ENCODE measurements at regions not wholly inside any gene's neighbourhood (a gene's known extent, or its start where the extent isn't known, plus 50 kb on each side); places are given as distances from the start of the nearest gene placed in this dataset.

- Histone ChIP-seq H3K79me2 (ENCODE audit: insufficient read depth) (no peaks in the 10 kb centered on the region), H3F3A (replicated peaks; ENCODE audit: insufficient read depth) (no peaks in the 10 kb centered on the region), H3K27me3 (ENCODE audit: insufficient read depth) (no peaks in the 10 kb centered on the region; the same call in 1 of the 2 replicates), H3K4me1 (ENCODE audit: control insufficient read depth in 1 of 2, insufficient read depth in 2 of 2, low read depth in 1 of 2, low read length in 1 of 2) (peaks cover 0 to 8% of the 10 kb centered on the region in 2 experiments; a peak in 2 of 4 replicates), H3K27ac (ENCODE audit: low read depth in 2 of 2, low read length in 1 of 2) (no peak overlapping the region; a peak in 1 of 4 replicates), H3K4me2 (no peak overlapping the region), H3K36me3 (replicated peaks in 1 of 2; ENCODE audit: control insufficient read depth in 1 of 2, insufficient read depth in 2 of 2, low read length in 1 of 2) (no peaks in the 10 kb centered on the region), H3K9ac (no peak overlapping the region), H3K9me2 (no peaks in the 10 kb centered on the region), H4K20me1 (ENCODE audit: insufficient read depth) (no peaks in the 10 kb centered on the region), H3K9me3 (no peaks in the 10 kb centered on the region), H2AFZ (ENCODE audit: low read depth) (no peak overlapping the region), H3K4me3 (ENCODE audit: low read depth in 2 of 2, low read length in 1 of 2) (no peak overlapping the region)
- WGBS (ENCODE audit: low lambda C conversion rate) = 6% methylated on average over 1 of the region's 1 CpG
- TF ChIP-seq SMC3 (IDR thresholded peaks at IDR 0.05; ENCODE audit: low read depth, low read length) = no peak
- TF ChIP-seq POLR2AphosphoS5 (IDR thresholded peaks at IDR 0.05; ENCODE audit: low read depth, low read length) = no peak
- TF ChIP-seq SIN3A (IDR thresholded peaks at IDR 0.05; ENCODE audit: borderline replicate concordance, low read depth, low read length) = no peak
- no peak for TF ChIP-seq TAF1 (IDR thresholded peaks at IDR 0.05; ENCODE audit: borderline replicate concordance, low read depth, low read length)
- TF ChIP-seq RAD21 (IDR thresholded peaks at IDR 0.05; ENCODE audit: low read length) = no peak
- no peak for TF ChIP-seq RXRA (IDR thresholded peaks at IDR 0.05; ENCODE audit: borderline replicate concordance, low read depth)
- no peak for TF ChIP-seq RFX5 (IDR thresholded peaks at IDR 0.05; ENCODE audit: low read length)
- TF ChIP-seq CHD2 (IDR thresholded peaks at IDR 0.05; ENCODE audit: low read length, partially characterized antibody) = no peak
- TF ChIP-seq TEAD4 (IDR thresholded peaks at IDR 0.05; ENCODE audit: borderline replicate concordance, insufficient read depth) = no peak
- TF ChIP-seq GABPA (IDR thresholded peaks at IDR 0.05; ENCODE audit: low read depth) = no peak
- DNase-seq = no peak
- POLR2A ChIA-PET = no interaction called here
- CTCF ChIA-PET = no interaction called here
These were observed 416.3 kb downstream of the PCDH10 start for GRCh38 chr4:133565379-133565778.

GRCh38 chr4:133559987-133560386 lies 410.9 kb downstream of the PCDH10 start:
- 11% methylated on average over 6 of the region's 6 CpGs for WGBS (ENCODE audit: low lambda C conversion rate)
- no peaks in the 10 kb centered on the region for H3K9me2 ChIP-seq
- no peaks in the 10 kb centered on the region for H3F3A ChIP-seq (replicated peaks; ENCODE audit: insufficient read depth)
- H3K36me3 ChIP-seq (replicated peaks in 1 of 2; ENCODE audit: control insufficient read depth in 1 of 2, insufficient read depth in 2 of 2, low read length in 1 of 2) = no peaks in the 10 kb centered on the region
- H3K9me3 ChIP-seq = no peaks in the 10 kb centered on the region
- H3K27me3 ChIP-seq (ENCODE audit: insufficient read depth) = no peaks in the 10 kb centered on the region
- no peak overlapping the region for H3K4me3 ChIP-seq (ENCODE audit: low read depth in 2 of 2, low read length in 1 of 2)
- no peak overlapping the region for H3K4me2 ChIP-seq
- ChIA-PET CTCF (no interaction called here), POLR2A (no interaction called here)
- TF ChIP-seq TEAD4 (IDR thresholded peaks at IDR 0.05; ENCODE audit: borderline replicate concordance, insufficient read depth) (no peak), GATA2 (CRISPR knock-in tag; IDR thresholded peaks at IDR 0.05) (no peak), NFIC (IDR thresholded peaks at IDR 0.05; ENCODE audit: borderline replicate concordance) (no peak)
- no peaks in the 10 kb centered on the region for H4K20me1 ChIP-seq (ENCODE audit: insufficient read depth)
- no peaks in the 10 kb centered on the region for H3K79me2 ChIP-seq (ENCODE audit: insufficient read depth)
- no peak overlapping the region for H3K9ac ChIP-seq
- DNase-seq = no peak
- no peak overlapping the region for H3K27ac ChIP-seq (ENCODE audit: low read depth in 2 of 2, low read length in 1 of 2)
- peaks cover 0 to 6% of the 10 kb centered on the region in 2 experiments; a peak in 2 of 4 replicates for H3K4me1 ChIP-seq (ENCODE audit: control insufficient read depth in 1 of 2, insufficient read depth in 2 of 2, low read depth in 1 of 2, low read length in 1 of 2)
- H2AFZ ChIP-seq (ENCODE audit: low read depth) = no peak overlapping the region

- Histone ChIP-seq H3K79me2 (ENCODE audit: insufficient read depth) (no peaks in the 10 kb centered on the region), H3F3A (replicated peaks; ENCODE audit: insufficient read depth) (no peaks in the 10 kb centered on the region), H3K4me2 (no peak overlapping the region), H3K27me3 (ENCODE audit: insufficient read depth) (no peaks in the 10 kb centered on the region), H4K20me1 (ENCODE audit: insufficient read depth) (no peaks in the 10 kb centered on the region), H3K36me3 (replicated peaks in 1 of 2; ENCODE audit: control insufficient read depth in 1 of 2, insufficient read depth in 2 of 2, low read length in 1 of 2) (no peaks in the 10 kb centered on the region), H3K9ac (no peak overlapping the region), H2AFZ (ENCODE audit: low read depth) (no peak overlapping the region), H3K9me2 (no peaks in the 10 kb centered on the region), H3K4me1 (ENCODE audit: control insufficient read depth in 1 of 2, insufficient read depth in 2 of 2, low read depth in 1 of 2, low read length in 1 of 2) (no peaks in the 10 kb centered on the region), H3K27ac (ENCODE audit: low read depth in 2 of 2, low read length in 1 of 2) (no peak overlapping the region), H3K9me3 (no peaks in the 10 kb centered on the region), H3K4me3 (ENCODE audit: low read depth in 2 of 2, low read length in 1 of 2) (no peak overlapping the region)
- POLR2A ChIA-PET = no interaction called here
- CTCF ChIA-PET = no interaction called here
- WGBS (ENCODE audit: low lambda C conversion rate) = 4% methylated on average over 1 of the region's 1 CpG
- no peak for DNase-seq
- TF ChIP-seq FOXM1 (IDR thresholded peaks at IDR 0.05; ENCODE audit: low read depth) = no peak
- TF ChIP-seq FOXJ3 (CRISPR knock-in tag; IDR thresholded peaks at IDR 0.05) = no peak
- no peak for TF ChIP-seq TAF1 (IDR thresholded peaks at IDR 0.05; ENCODE audit: borderline replicate concordance, low read depth, low read length)
- TF ChIP-seq MEF2A (IDR thresholded peaks at IDR 0.05; ENCODE audit: borderline replicate concordance, low read depth) = no peak
- no peak for TF ChIP-seq RAD21 (IDR thresholded peaks at IDR 0.05; ENCODE audit: low read length)
- no peak for TF ChIP-seq RXRA (IDR thresholded peaks at IDR 0.05; ENCODE audit: borderline replicate concordance, low read depth)
- no peak for TF ChIP-seq TCF12 (IDR thresholded peaks at IDR 0.05)
- TF ChIP-seq EZH2phosphoT487 (IDR thresholded peaks at IDR 0.05; ENCODE audit: borderline replicate concordance, low read depth) = no peak
- TF ChIP-seq REST (IDR thresholded peaks at IDR 0.05; ENCODE audit: low read depth, low read length) = no peak
- TF ChIP-seq FOSL2 (IDR thresholded peaks at IDR 0.05; ENCODE audit: borderline replicate concordance, low read depth) = no peak
- no peak for TF ChIP-seq TEAD4 (IDR thresholded peaks at IDR 0.05; ENCODE audit: borderline replicate concordance, insufficient read depth)
- no peak for TF ChIP-seq MXI1 (IDR thresholded peaks at IDR 0.05; ENCODE audit: low read depth, low read length)
- no peak for TF ChIP-seq CHD2 (IDR thresholded peaks at IDR 0.05; ENCODE audit: low read length, partially characterized antibody)
These were observed 406.6 kb downstream of the PCDH10 start for GRCh38 chr4:133555671-133556070.
